Occipital lobe (tissue), 1 donor: ENCODE measurements at regions not wholly inside any gene's neighbourhood (a gene's known extent, or its start where the extent isn't known, plus 50 kb on each side); places are given as distances from the start of the nearest gene placed in this dataset.
"Not testable (repeated sequence)": the region's sequence is repeated elsewhere in the genome, so short reads cannot be mapped to it uniquely, and the experiment has no call there.

Experiments used
- DNase-seq: peaks from one replicate; lab custom pipeline; 2025; lab: John Stamatoyannopoulos, UW

- DNase-seq, result not testable (repeated sequence)
These were observed 127.9 kb downstream of the ARRDC4 start for GRCh38 chr15:98088307-98088945.

DNA sequence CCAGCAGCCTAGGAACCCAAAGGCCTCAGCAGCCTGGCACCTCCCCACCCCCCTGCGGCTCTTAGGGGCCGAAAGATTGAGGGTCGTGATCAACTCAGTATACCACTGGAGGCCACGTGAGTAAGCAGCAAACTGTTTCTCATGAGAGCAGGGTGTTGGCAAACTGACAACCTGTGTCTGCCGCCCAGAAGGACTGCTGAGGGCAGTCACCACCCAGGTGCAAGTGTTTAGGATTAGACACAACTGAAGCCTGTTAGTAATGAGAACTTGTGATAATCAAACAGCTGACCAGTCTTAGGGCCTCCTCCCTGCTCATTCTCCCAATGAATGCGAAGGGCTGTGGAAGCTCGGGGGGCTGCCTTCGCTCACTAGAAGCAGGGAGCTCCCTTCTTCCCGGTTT is 128.8 kb downstream of the ARRDC4 start:
- DNase-seq, result not testable (repeated sequence)

DNA sequence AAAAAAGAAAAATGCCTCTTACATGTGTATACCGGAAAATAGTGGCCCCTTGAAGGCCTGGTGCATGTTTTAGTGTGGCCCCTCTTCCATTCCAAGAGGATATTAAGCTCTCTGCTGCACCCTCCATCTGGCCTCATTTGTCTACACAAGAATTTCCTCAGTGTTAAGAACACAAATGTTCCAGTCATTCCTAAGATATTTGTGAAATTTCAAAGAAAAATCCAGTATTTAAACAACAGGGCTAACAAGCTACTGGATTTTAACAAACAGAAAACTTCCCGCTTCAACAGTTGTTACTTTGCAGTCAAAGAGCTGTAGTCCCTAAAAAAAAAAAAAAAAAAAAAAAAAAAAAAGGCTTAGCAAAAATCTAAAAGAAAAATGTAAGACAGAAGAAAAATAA is 137.5 kb downstream of the ARRDC4 start:
- DNase-seq, result not testable (repeated sequence)

GRCh38 chr15:98100606-98101005 is 140.1 kb downstream of the ARRDC4 start:
- DNase-seq, result not testable (repeated sequence)

- no peak for DNase-seq
These were observed 143.1 kb downstream of the ARRDC4 start for GRCh38 chr15:98103570-98103969.

DNA sequence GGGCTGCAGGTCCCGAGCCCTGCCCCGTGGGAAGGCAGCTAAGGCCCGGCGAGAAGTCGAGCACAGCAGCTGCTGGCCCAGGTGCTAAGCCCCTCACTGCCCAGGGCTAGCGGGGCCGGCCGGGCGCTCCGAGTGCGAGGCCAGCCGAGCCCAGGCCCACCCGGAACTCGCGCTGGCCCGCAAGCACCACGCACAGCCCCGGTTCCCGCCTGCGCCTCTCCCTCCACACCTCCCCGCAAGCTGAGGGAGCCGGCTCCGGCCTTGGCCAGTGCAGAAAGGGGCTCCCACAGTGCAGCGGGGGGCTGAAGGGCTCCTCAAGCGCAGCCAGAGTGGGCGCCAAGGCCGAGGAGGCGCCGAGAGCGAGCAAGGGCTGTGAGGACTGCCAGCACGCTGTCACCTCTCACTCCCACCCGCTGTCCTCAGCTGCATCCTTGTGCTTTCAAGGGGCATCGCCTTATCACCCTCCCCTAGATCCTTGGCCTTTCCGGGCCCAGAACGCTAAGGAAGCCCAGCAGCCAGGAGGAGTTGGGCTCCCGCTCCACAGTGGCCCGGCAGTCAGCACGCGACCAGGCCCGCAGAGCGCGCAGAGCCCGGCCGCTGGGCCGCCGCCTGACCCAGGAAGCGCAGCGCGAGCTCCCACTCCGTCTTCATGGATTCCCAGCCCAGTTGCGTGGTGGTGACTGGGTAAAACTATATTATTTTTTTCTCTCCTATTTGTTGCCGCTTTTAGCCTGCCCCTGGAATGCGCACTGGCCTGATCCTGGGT is 144.1 kb downstream of the ARRDC4 start:
- DNase-seq, result not testable (repeated sequence)

DNA sequence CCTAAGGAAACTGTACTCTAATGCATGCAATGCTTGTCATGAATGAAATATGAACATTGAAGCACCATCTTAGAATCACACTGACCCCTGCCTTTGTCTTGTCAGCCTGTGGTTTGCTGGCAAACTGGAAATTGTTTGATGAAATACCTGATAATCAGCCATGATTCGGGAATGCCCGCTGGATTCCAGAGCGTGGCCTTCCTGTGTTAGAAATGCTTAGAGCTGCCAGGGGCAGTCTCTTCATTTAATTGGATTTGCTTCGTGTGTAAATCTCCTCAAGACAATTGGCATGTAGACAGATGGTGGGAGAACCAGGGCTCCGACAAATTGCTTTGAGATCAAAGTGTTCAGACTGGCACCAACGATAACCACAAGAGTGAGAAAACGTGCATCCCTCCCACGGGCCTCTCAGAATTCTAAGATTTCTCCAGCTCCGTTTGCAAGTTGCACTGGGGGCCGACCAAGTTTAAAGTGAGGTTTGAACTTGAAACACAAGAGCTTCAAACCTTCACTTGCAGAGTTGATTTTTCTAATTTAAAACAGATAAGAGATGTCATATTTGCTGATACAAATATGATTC is 146.2 kb downstream of the ARRDC4 start:
- not testable (repeated sequence) for DNase-seq

GRCh38 chr15:98111806-98112205 is 151.3 kb downstream of the ARRDC4 start:
- no peak for DNase-seq

- no peak for DNase-seq
These were observed 152.8 kb downstream of the ARRDC4 start for GRCh38 chr15:98113327-98113726.

DNA sequence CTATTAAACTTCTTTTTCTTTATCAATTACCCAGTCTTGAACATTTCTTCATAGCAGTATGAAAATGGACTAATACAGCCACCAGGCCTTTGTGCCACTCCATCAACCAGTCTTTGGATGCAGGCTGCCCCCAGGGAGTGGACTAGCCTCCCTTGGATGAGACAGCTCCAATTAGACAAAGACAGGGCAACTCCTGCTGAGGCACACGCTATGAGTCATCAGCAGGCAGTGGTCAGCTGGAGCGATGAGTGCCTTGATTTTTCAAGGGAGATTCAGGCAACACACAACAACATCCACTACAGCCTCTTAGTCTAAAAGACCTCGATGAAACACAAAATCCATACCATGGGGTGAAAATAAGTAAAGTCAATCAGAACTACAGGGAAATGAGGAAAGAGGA is 160.1 kb downstream of the ARRDC4 start:
- no peak for DNase-seq

GRCh38 chr15:98121536-98121935 is 161.0 kb downstream of the ARRDC4 start:
- DNase-seq, result no peak

DNA sequence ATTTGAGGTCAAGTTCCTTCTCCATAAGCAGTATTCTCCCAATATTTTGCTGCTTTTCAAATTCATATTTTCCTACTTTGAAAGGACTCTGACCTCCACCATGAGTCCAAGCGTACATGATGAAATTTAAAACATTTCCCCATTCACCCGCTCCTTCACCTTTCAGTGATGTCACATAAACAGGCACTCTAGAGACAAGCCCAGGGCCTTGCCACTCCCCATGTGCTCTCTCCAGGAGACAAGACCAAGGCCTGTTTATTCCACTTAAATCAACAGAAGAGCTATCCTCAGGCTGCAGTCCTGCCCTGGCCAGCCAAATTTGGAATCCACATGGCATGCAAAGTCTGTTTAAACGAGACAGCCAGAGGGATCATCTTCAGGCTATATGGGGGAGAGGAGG is 161.5 kb downstream of the ARRDC4 start:
- DNase-seq, result no peak

DNA sequence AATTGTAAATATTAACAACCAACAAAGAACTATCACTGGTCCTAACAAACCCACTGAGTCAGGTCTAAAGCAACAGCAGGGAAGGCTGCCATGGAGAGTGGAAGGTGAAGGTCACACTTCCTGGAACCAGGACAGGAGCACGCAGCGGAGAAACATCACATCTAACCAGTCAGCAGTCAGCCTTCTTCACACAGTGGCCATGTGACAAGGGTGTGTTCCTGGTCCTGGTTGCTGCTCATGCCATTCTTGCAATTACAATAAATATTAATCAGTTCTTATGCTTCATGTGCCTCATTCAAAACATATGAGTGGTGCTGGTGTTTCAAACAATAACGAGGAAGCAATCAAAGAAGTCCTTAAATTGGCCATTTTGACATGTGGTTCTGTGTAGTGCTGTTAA is 162.8 kb downstream of the ARRDC4 start:
- no peak for DNase-seq

- DNase-seq, result no peak
These were observed 163.3 kb downstream of the ARRDC4 start for GRCh38 chr15:98123834-98124233.

GRCh38 chr15:98124581-98124980 is 164.1 kb downstream of the ARRDC4 start:
- no peak for DNase-seq

DNA sequence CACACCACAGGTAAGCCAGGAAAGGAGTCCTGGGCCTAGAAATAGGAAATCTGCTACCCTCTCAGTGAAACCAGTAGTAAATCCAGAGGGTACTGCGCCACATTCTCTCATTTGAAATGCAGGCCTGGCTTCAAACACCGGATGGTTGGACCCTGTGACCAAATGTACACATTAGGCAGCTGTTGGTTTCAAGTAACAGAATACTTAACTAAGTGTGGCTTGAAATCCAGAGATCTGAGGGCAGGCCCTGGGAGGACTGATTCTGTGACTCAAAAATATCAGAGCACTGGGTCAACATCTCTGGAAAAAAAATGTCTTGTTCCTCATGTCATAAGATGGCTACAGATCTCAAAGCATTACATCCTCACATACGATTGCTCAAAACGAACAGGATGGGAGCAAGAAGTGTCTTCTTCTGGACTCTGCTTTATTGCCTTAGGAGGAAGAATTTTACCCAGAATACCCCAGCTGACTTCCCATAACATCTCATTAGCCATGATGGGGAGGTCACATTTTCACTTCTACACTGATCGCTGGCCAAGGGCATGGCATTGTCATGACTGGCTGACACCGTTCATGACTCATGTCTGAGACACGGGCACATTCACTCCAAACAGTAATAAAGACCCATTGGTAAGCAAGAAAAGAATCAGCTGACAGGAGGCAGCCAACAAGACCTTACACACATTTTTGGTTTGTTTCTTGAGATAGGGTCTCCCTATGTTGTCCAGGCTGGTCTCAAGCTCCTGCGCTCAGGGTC is 166.0 kb downstream of the ARRDC4 start:
- no peak for DNase-seq

GRCh38 chr15:98127586-98127985 is 167.1 kb downstream of the ARRDC4 start:
- DNase-seq, result no peak

- DNase-seq, result no peak
These were observed 171.4 kb downstream of the ARRDC4 start for GRCh38 chr15:98131924-98132323.

GRCh38 chr15:98134905-98135304 is 174.4 kb downstream of the ARRDC4 start:
- DNase-seq, result no peak

DNA sequence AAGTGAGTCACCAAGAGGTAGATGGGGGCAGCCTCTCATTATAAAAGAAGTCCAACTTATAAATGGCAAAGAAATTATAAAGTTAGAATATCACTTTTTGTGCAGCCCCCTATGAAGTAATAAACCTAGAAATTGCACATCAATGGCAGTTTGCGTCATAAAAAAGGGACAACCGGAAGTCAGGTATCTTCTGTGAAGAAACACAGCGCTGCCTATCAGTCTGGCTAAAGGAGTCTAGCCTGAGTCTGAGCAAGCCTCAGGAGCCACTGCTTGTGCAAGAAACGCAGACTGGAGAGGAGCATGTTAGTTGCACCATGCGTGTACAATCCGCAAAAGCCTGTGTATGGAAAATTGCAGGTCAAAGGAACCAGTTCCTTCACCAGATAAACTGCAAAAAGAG is 178.4 kb downstream of the ARRDC4 start:
- no peak for DNase-seq

GRCh38 chr15:98139337-98139736 is 178.8 kb downstream of the ARRDC4 start:
- DNase-seq, result no peak

DNA sequence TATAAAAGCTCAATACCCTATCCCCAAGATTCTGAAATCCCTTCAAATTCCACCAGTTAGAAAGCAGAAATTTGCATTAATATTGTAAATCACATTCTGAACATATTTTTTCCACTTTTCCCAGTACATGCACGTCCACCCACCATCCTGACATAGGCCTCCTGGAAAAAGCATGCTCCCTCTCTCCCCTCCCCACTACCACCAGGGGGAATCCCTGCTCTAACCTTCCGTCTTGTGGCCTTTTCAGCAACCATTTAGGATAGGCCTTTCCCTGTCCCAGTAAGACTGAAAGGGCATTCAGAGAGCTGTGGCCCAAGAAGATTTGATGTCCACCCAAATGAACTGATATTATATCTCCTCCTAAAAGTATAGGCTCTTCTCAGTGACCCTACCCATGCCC is 182.1 kb downstream of the ARRDC4 start:
- DNase-seq, result no peak
